PC-3 (cell line): ENCODE measurements at regions not wholly inside any gene's neighbourhood (a gene's known extent, or its start where the extent isn't known, plus 50 kb on each side); places are given as distances from the start of the nearest gene placed in this dataset.

Experiments
- ATAC-seq: fragments of 200-7000 bp; cut with Tn5 transposase; 2 replicates; pipeline ENCODE4 v1.9.1; 2020; ENCODE audit warnings: mild to moderate bottlenecking, moderate library complexity
- BruUV-seq: library from RNA; stranded (reverse); fragments of 400-500 nt; replicated peaks from 2 replicates; lab custom pipeline; 2021; lab: Mats Ljungman, UMichigan
- CTCF ChIA-PET: fragments of 300-600 bp; sonication (Branson Sonifier 250); formaldehyde crosslinking; loops from one replicate; lab custom pipeline; 2022; ENCODE audit warnings: antibody characterized with exemption; lab: Charles Lee
- POLR2A ChIA-PET: fragments of 300-600 bp; sonication (Branson Sonifier 250); formaldehyde crosslinking; loops from one replicate; lab custom pipeline; 2022; ENCODE audit warnings: antibody characterized with exemption; ENCODE audit not compliant: unreplicated experiment; lab: Charles Lee
- DNase-seq: peaks from one replicate; pipeline ENCODE4 v3.0.0-alpha.2; 2015
- H2AFZ ChIP-seq: fragments of 300-600 bp; sonication (generic); 2 replicates; pipeline ENCODE4 v1.6.0; 2016; ENCODE audit warnings: antibody characterized with exemption, low read length
- H3F3A ChIP-seq: fragments of 300-600 bp; sonication (generic); one replicate; pipeline ENCODE4 v1.6.0; 2017; ENCODE audit warnings: antibody characterized with exemption, low read length, control low read depth, mild to moderate bottlenecking; ENCODE audit not compliant: unreplicated experiment
- H3K27ac ChIP-seq: fragments of 300-600 bp; sonication (generic); 2 replicates; pipeline ENCODE4 v1.5.1; 2016; ENCODE audit warnings: mild to moderate bottlenecking, low read length
- H3K27me3 ChIP-seq: fragments of 300-600 bp; sonication (generic); 2 replicates; pipeline ENCODE4 v1.6.1; 2016; ENCODE audit warnings: low read length, mixed read lengths
- H3K36me3 ChIP-seq: fragments of 300-600 bp; sonication (generic); 2 replicates; pipeline ENCODE4 v1.6.1; 2016; ENCODE audit warnings: low read depth, mixed run types, low read length, mixed read lengths
- H3K4me1 ChIP-seq: fragments of 300-600 bp; sonication (generic); 2 replicates; pipeline ENCODE4 v1.5.1; 2016; ENCODE audit warnings: low read length; ENCODE audit not compliant: insufficient read depth
- H3K4me2 ChIP-seq: fragments of 300-600 bp; sonication (generic); 2 replicates; pipeline ENCODE4 v1.6.0; 2016; ENCODE audit warnings: low read length
- H3K4me3 ChIP-seq: fragments of 300-600 bp; sonication (generic); 2 replicates; pipeline ENCODE4 v1.5.1; 2016; ENCODE audit warnings: mild to moderate bottlenecking, low read length, mixed read lengths
- H3K79me2 ChIP-seq: fragments of 300-600 bp; sonication (generic); 2 replicates; pipeline ENCODE4 v1.6.1; 2017; ENCODE audit warnings: low read length, mixed read lengths
- H3K9ac ChIP-seq: fragments of 300-600 bp; sonication (generic); 2 replicates; pipeline ENCODE4 v1.6.0; 2016; ENCODE audit warnings: mild to moderate bottlenecking, low read length
- H3K9me2 ChIP-seq: fragments of 300-600 bp; sonication (generic); replicated peaks from 2 replicates; pipeline ENCODE4 v1.6.1; 2016; ENCODE audit warnings: mixed run types, low read length, mixed read lengths
- H3K9me3 ChIP-seq: fragments of 300-600 bp; sonication (generic); 2 replicates; pipeline ENCODE4 v1.6.1; 2016; ENCODE audit warnings: low read length, mixed read lengths
- H4K20me1 ChIP-seq: fragments of 300-600 bp; sonication (generic); 2 replicates; pipeline ENCODE4 v1.6.1; 2016; ENCODE audit warnings: low read length, mixed read lengths
- CTCF ChIP-seq: fragments of 300-600 bp; sonication (generic); conservative IDR thresholded peaks from 2 replicates; pipeline ENCODE4 v1.5.1; 2017; ENCODE audit warnings: antibody characterized with exemption, low read depth, mild to moderate bottlenecking, low read length
- EZH2 ChIP-seq: fragments of 300-600 bp; sonication (generic); IDR thresholded peaks from one replicate; pipeline ENCODE4 v1.6.1; 2017; ENCODE audit warnings: antibody characterized with exemption, mild to moderate bottlenecking, low read length; ENCODE audit not compliant: unreplicated experiment
- EZH2phosphoT487 ChIP-seq: fragments of 300-600 bp; sonication (generic); IDR thresholded peaks from 2 replicates; pipeline ENCODE4 v1.6.1; 2018; ENCODE audit warnings: mild to moderate bottlenecking, antibody characterized with exemption, low read length, borderline replicate concordance
- intact Hi-C: fragments of 100-400 bp; cut with micrococcal nuclease; formaldehyde crosslinking; loops from 2 replicates; pipeline ENCODE4 v1.9.0; 2023

- Histone ChIP-seq H3K36me3 (no peaks in the 10 kb centered on the region), H3K4me1 (0 out of 2 replicates have a peak, but pooled peaks cover 8% of the 10 kb centered on the region), H3K4me3 (no peak overlapping the region), H3K9ac (no peak overlapping the region), H3K27me3 (peaks cover 9% of the 10 kb centered on the region), H3K9me2 (no peaks in the 10 kb centered on the region), H4K20me1 (no peaks in the 10 kb centered on the region), H3K4me2 (no peak overlapping the region), H3K9me3 (no peaks in the 10 kb centered on the region), H3F3A (no peaks in the 10 kb centered on the region), H2AFZ (no peak overlapping the region), H3K27ac (no peak overlapping the region), H3K79me2 (no peaks in the 10 kb centered on the region)
- BruUV-seq, result no TSS peak
- intact Hi-C loops, result no loop called here
- no peak for TF ChIP-seq CTCF
- TF ChIP-seq EZH2, result no peak
- no peak for TF ChIP-seq EZH2phosphoT487
- ChIA-PET POLR2A (no interaction called here), CTCF (no interaction called here)
- ATAC-seq (peak; percentile 65), DNase-seq (peak; percentile 84)
These were observed 225.6 kb upstream of the ROPN1 start for GRCh38 chr3:124217542-124217941.

- 0 out of 2 replicates have a peak, but pooled peaks cover 8% of the 10 kb centered on the region for H3K4me1 ChIP-seq
- no peak overlapping the region for H3K4me2 ChIP-seq
- H4K20me1 ChIP-seq, result no peaks in the 10 kb centered on the region
- H2AFZ ChIP-seq, result no peak overlapping the region
- no peaks in the 10 kb centered on the region for H3K9me2 ChIP-seq
- ChIA-PET POLR2A (no interaction called here), CTCF (no interaction called here)
- peaks cover 10% of the 10 kb centered on the region; the same call in 1 of the 2 replicates for H3K27me3 ChIP-seq
- no peaks in the 10 kb centered on the region for H3F3A ChIP-seq
- H3K36me3 ChIP-seq, result no peaks in the 10 kb centered on the region
- H3K9me3 ChIP-seq, result no peaks in the 10 kb centered on the region
- intact Hi-C loops, result no loop called here
- DNase-seq (peak; percentile 25), ATAC-seq (peak; percentile 87)
- no peak overlapping the region for H3K9ac ChIP-seq
- no TSS peak for BruUV-seq
- no peak overlapping the region for H3K27ac ChIP-seq
- H3K4me3 ChIP-seq, result no peak overlapping the region
- TF ChIP-seq EZH2 (no peak), CTCF (no peak)
- no peaks in the 10 kb centered on the region for H3K79me2 ChIP-seq
These were observed 229.5 kb upstream of the ROPN1 start for GRCh38 chr3:124221422-124221821.

- H3K9ac ChIP-seq, result no peak overlapping the region
- no peaks in the 10 kb centered on the region for H4K20me1 ChIP-seq
- no peaks in the 10 kb centered on the region for H3F3A ChIP-seq
- intact Hi-C loops, result no loop called here
- BruUV-seq, result no TSS peak
- no peak for DNase-seq
- no peak overlapping the region for H3K4me2 ChIP-seq
- CTCF ChIA-PET, result no interaction called here
- H3K9me2 ChIP-seq, result no peaks in the 10 kb centered on the region
- no peak for ATAC-seq
- H3K36me3 ChIP-seq, result no peaks in the 10 kb centered on the region
- no peaks in the 10 kb centered on the region for H3K9me3 ChIP-seq
- POLR2A ChIA-PET, result no interaction called here
- no peak overlapping the region for H3K27ac ChIP-seq
- no peak overlapping the region for H3K4me3 ChIP-seq
- peaks cover 10% of the 10 kb centered on the region; the same call in 1 of the 2 replicates for H3K27me3 ChIP-seq
- H3K79me2 ChIP-seq, result no peaks in the 10 kb centered on the region
- 0 out of 2 replicates have a peak, but pooled peaks cover 8% of the 10 kb centered on the region for H3K4me1 ChIP-seq
- H2AFZ ChIP-seq, result no peak overlapping the region
- TF ChIP-seq CTCF (no peak), EZH2 (no peak), EZH2phosphoT487 (no peak)
These were observed 231.9 kb upstream of the ROPN1 start for GRCh38 chr3:124223853-124224252.
